Left kidney (tissue), 1 donor: ENCODE measurements at regions not wholly inside any gene's neighbourhood (a gene's known extent, or its start where the extent isn't known, plus 50 kb on each side); places are given as distances from the start of the nearest gene placed in this dataset.

Source experiments
- DNase-seq: peaks from one replicate; pipeline ENCODE4 v3.0.0-alpha.2; 2013

- DNase-seq, result no peak
Measured at GRCh38 chr11:98895936-98896335, 124.8 kb upstream of the CNTN5 start.

DNA sequence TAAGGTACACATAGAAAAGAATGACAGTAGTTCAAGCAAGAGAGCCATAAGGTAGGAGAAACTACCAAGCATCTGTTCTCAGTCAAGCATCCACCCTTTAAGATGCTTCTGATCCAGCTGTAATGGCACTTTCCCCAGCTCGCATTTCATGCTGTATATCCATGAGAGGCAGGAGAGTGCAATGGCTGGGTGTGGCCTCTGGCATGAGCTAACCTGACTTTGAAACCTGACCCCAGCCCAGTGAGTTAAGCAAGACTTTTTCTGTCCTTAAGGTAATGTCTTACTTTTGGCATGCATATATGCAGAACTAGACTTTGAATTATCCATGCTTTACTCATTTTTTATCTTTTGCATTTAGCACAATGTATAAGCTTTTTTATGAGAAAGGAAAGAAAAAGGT is 79.8 kb upstream of the CNTN5 start:
- DNase-seq, result no peak

- DNase-seq, result no peak
Measured at GRCh38 chr11:98944461-98944860, 76.3 kb upstream of the CNTN5 start.

DNA sequence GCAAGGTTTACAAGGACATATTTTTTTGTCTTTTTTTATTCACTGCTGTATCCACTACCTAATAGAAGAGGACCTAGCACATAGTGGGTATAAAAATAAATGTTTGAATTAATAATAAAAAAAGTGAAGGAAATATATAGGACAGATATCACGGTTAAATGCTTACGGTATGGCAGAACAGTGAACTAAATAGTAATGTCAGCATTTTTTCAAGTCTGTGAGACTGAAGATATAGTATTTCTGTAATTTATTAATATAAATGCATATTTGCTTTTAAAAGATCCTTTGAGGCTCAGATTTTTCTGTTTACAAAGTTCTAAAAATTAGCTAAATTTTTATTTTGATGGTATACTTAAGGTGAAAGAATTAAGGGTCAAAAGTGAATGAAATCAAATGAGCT is 68.6 kb upstream of the CNTN5 start:
- DNase-seq, result no peak

GRCh38 chr11:98955551-98955950 is 65.2 kb upstream of the CNTN5 start:
- DNase-seq, result no peak

- no peak for DNase-seq
Measured at GRCh38 chr11:98964146-98964545, 56.6 kb upstream of the CNTN5 start.

DNA sequence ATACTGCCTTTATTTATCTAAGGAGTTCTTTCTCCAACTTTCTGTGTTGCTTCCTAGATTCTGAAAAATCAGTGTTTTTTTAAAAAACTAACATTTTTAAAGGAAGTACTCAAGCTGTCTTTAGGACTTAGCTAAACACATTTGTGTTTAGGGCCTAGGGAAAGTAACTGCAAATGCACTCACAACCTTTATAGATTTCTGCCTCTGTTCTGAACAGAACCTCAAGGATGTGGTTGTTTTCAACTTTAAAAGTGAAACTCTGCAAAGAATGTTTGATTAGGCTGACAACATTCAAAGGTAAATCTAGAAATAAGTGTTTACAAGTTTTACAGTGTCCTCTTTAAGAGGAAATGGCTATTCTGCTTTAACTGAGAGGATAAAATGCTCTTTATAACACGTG is 55.4 kb upstream of the CNTN5 start:
- no peak for DNase-seq

DNA sequence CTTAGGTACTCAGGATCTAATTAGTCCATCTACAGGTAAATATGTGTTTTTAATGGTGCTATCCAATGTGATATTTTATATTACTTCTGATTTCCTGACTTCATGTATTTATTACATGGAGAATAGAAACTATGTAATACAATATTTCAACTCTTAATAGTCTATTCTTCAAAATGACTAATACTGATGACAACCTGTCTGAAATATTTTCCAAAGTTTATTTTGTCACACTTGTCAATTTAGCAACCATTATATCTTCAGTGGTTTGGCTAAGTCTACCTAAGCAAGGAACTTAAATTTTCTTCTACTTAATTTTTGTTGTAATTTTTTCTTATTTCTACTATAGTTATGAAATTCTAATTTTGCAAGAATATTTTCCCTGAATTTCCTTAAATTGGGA is 55.0 kb upstream of the CNTN5 start:
- no peak for DNase-seq

GRCh38 chr11:98967005-98967404 is 53.7 kb upstream of the CNTN5 start:
- no peak for DNase-seq
